ENCODE measurements at regions not wholly inside any gene's neighbourhood (a gene's known extent, or its start where the extent isn't known, plus 50 kb on each side); places are given as distances from the start of the nearest gene placed in this dataset.

- H3K4me3 ChIP-seq: no peak overlapping the region
- no peaks in the 10 kb centered on the region for H3K9me3 ChIP-seq
- TF ChIP-seq, protein P1, sequence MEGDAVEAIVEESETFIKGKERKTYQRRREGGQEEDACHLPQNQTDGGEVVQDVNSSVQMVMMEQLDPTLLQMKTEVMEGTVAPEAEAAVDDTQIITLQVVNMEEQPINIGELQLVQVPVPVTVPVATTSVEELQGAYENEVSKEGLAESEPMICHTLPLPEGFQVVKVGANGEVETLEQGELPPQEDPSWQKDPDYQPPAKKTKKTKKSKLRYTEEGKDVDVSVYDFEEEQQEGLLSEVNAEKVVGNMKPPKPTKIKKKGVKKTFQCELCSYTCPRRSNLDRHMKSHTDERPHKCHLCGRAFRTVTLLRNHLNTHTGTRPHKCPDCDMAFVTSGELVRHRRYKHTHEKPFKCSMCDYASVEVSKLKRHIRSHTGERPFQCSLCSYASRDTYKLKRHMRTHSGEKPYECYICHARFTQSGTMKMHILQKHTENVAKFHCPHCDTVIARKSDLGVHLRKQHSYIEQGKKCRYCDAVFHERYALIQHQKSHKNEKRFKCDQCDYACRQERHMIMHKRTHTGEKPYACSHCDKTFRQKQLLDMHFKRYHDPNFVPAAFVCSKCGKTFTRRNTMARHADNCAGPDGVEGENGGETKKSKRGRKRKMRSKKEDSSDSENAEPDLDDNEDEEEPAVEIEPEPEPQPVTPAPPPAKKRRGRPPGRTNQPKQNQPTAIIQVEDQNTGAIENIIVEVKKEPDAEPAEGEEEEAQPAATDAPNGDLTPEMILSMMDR (IDR thresholded peaks at IDR 0.05): no peak
- TF ChIP-seq POLR2A (IDR thresholded peaks at IDR 0.05): no peak
Measured at GRCh38 chr16:47921535-47921934, 234.3 kb downstream of the ABCC12 start.

DNA sequence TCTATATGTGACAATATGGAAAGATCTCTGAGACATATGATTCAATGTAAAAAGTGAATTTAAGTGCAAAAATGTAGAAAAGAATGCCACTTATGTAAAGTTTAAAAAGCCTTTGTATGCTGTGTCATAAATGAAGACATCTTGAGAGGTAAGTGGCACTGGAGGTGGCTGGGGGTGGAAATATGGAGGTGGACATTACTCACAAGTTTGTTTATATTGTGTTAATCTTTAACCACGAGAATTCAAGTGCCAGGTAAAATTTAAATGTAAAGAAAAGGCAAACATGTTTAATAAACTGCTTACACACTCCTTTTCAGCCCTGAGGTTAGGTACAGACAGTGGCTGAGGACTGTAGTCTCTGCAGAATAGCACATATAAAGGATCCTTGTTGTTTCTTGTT, 235.1 kb downstream of the ABCC12 start:
- no peaks in the 10 kb centered on the region for H3K4me1 ChIP-seq
- H3K27ac ChIP-seq: no peak overlapping the region
- H3K9me3 ChIP-seq: no peaks in the 10 kb centered on the region
- DNase-seq: no peak
- H3K36me3 ChIP-seq: no peaks in the 10 kb centered on the region
- no peak overlapping the region for H3K4me3 ChIP-seq
- no peaks in the 10 kb centered on the region for H3K27me3 ChIP-seq
- TF ChIP-seq, protein P1 (IDR thresholded peaks at IDR 0.05): no peak
- TF ChIP-seq POLR2A (IDR thresholded peaks at IDR 0.05): no peak

More at GRCh38 chr16:47921535-47921934, 234.3 kb downstream of the ABCC12 start:
- H3K27ac ChIP-seq: no peak overlapping the region
- no peaks in the 10 kb centered on the region for H3K4me1 ChIP-seq
- H3K36me3 ChIP-seq: no peaks in the 10 kb centered on the region
- DNase-seq: no peak
- no peaks in the 10 kb centered on the region for H3K27me3 ChIP-seq

DNA sequence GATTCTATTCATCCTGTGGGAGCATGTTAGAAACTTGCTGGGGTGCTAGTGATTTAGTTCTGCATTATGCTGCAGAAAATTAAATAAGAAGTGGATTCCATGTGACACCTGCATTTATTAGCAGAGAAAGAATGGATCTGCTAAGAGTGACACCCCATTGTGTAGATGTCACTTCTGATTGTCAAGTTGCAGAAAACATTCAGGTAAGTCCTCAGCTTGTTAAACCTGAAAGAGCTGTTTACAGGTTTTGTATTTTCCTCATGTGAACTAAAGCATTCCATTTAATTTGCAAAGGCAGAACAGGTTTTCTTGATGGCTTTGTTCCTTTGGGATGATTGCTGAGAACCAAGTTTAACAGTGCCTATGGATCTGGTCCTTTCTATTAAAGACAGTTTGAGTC, 238.7 kb downstream of the ABCC12 start:
- Histone ChIP-seq H3K27ac (no peak overlapping the region), H3K4me1 (no peaks in the 10 kb centered on the region), H3K36me3 (no peaks in the 10 kb centered on the region), H3K27me3 (no peaks in the 10 kb centered on the region), H3K9me3 (no peaks in the 10 kb centered on the region), H3K4me3 (no peak overlapping the region)
- no peak for DNase-seq
- TF ChIP-seq, protein P1 (IDR thresholded peaks at IDR 0.05): no peak
- TF ChIP-seq POLR2A (IDR thresholded peaks at IDR 0.05): no peak

GRCh38 chr16:47916266-47916665, 239.5 kb downstream of the ABCC12 start:
- H3K4me1 ChIP-seq: no peaks in the 10 kb centered on the region
- H3K4me3 ChIP-seq: no peak overlapping the region
- no peaks in the 10 kb centered on the region for H3K27me3 ChIP-seq
- no peaks in the 10 kb centered on the region for H3K36me3 ChIP-seq
- DNase-seq: no peak
- TF ChIP-seq, protein P1 (IDR thresholded peaks at IDR 0.05): no peak
- TF ChIP-seq POLR2A (IDR thresholded peaks at IDR 0.05): no peak
- H3K27ac ChIP-seq: no peak overlapping the region
- no peaks in the 10 kb centered on the region for H3K9me3 ChIP-seq

DNA sequence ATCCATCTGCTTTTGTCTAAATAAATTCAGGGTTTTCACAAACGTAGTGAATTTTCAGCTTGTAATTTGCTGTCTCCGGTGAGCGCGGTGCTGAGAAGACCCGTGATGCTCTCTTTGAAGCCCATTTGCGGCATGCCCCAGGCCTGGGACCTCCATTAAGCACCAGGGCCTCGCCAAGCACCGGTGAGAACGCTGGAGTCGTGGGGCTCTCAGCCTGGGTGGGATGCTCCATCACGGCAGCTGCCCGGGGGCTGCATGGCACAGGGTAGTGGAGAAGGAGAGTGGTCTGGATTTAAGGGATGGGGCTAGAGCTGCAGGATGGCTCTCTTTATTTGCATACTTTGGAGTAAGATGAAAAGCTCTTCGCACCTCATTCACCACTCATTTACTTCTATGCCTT, 248.7 kb downstream of the ABCC12 start:
- H3K27me3 ChIP-seq: no peaks in the 10 kb centered on the region
- peaks cover 0 to 5% (median 0%) of the 10 kb centered on the region in 4 donors for H3K9me3 ChIP-seq
- H3K4me1 ChIP-seq: no peaks in the 10 kb centered on the region
- H3K27ac ChIP-seq: no peak overlapping the region
- TF ChIP-seq, protein P1 (IDR thresholded peaks at IDR 0.05): no peak
- no peak for TF ChIP-seq POLR2A (IDR thresholded peaks at IDR 0.05)
- no peak overlapping the region for H3K4me3 ChIP-seq
- no peak for DNase-seq
- no peaks in the 10 kb centered on the region for H3K36me3 ChIP-seq

DNA sequence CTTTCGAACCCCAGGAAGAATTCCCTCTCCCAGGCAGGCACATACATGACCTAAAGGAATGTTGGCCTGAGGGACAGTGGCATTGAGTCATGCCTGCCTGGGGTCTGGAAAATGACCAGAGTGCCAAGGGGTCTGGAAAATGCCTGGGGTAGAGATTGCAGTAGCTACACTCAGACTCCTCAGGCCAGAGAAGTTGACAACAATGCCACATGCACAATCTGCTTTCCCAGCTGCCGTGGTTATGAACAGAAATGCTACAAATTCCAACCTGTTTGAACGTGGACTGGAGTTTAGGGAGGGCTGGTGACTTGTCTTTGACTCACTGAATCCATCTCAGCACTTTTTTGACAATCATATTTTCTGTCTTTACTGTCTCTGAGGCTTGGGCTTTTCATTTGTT, 250.0 kb downstream of the ABCC12 start:
- H3K4me3 ChIP-seq: no peak overlapping the region
- no peaks in the 10 kb centered on the region for H3K36me3 ChIP-seq
- DNase-seq: no peak
- peaks cover 0 to 5% (median 0%) of the 10 kb centered on the region in 4 donors for H3K9me3 ChIP-seq
- H3K27ac ChIP-seq: no peak overlapping the region
- H3K4me1 ChIP-seq: no peaks in the 10 kb centered on the region
- TF ChIP-seq, protein P1 (IDR thresholded peaks at IDR 0.05): no peak
- TF ChIP-seq POLR2A (IDR thresholded peaks at IDR 0.05): no peak
- H3K27me3 ChIP-seq: no peaks in the 10 kb centered on the region
